ENCODE measurements at regions not wholly inside any gene's neighbourhood (a gene's known extent, or its start where the extent isn't known, plus 50 kb on each side); places are given as distances from the start of the nearest gene placed in this dataset.

GRCh38 chr13:84873951-84874350, 925.3 kb downstream of the SLITRK6 start:
- TF ChIP-seq TAF1 (IDR thresholded peaks at IDR 0.05; ENCODE audit: low read depth, low read length) (no peak), POLR2AphosphoS5 (IDR thresholded peaks at IDR 0.05; ENCODE audit: low read depth, low read length) (no peak), POLR2A (IDR thresholded peaks at IDR 0.05; ENCODE audit: low read depth, low read length) (no peak), SPI1 (IDR thresholded peaks at IDR 0.05; ENCODE audit: low read depth, low read length) (no peak)

Measured in GM12891 (cell line).